KMS-11 (cell line): ENCODE measurements at regions not wholly inside any gene's neighbourhood (a gene's known extent, or its start where the extent isn't known, plus 50 kb on each side); places are given as distances from the start of the nearest gene placed in this dataset.

Experiments used
- H2AFZ ChIP-seq: fragments of 200-600 bp; sonication (generic); 2 replicates; pipeline ENCODE4 v1.6.1; 2016; ENCODE audit warnings: antibody characterized with exemption, mixed run types, low read depth
- H3K27ac ChIP-seq: fragments of 200-600 bp; sonication (generic); 2 replicates; pipeline ENCODE4 v1.6.1; 2016; ENCODE audit warnings: mild to moderate bottlenecking, mixed run types
- H3K27me3 ChIP-seq: fragments of 200-600 bp; sonication (generic); 2 replicates; pipeline ENCODE4 v1.6.1; 2017; ENCODE audit warnings: mild to moderate bottlenecking, low read depth, mixed run types, moderate library complexity; ENCODE audit not compliant: insufficient read depth
- H3K36me3 ChIP-seq: fragments of 200-600 bp; sonication (generic); 2 replicates; pipeline ENCODE4 v1.6.1; 2017; ENCODE audit warnings: mild to moderate bottlenecking, mixed run types; ENCODE audit not compliant: insufficient read depth
- H3K4me1 ChIP-seq: fragments of 200-600 bp; sonication (generic); 2 replicates; pipeline ENCODE4 v1.6.1; 2016; ENCODE audit warnings: mild to moderate bottlenecking, low read depth, mixed run types; ENCODE audit not compliant: poor library complexity, severe bottlenecking
- H3K4me2 ChIP-seq: fragments of 200-600 bp; sonication (generic); 2 replicates; pipeline ENCODE4 v1.7.0; 2016; ENCODE audit warnings: mild to moderate bottlenecking, mixed run types
- H3K4me3 ChIP-seq: fragments of 200-600 bp; sonication (generic); IDR thresholded peaks from 2 replicates; pipeline ENCODE4 v1.6.1; 2017; ENCODE audit warnings: low read depth, low read length, mixed read lengths; ENCODE audit not compliant: insufficient read depth
- H3K79me2 ChIP-seq: fragments of 200-600 bp; sonication (generic); 2 replicates; pipeline ENCODE4 v1.6.1; 2016; ENCODE audit warnings: low read depth, mixed run types; ENCODE audit not compliant: insufficient read depth
- H3K9ac ChIP-seq: fragments of 200-600 bp; sonication (generic); 2 replicates; pipeline ENCODE4 v1.6.1; 2016; ENCODE audit warnings: mild to moderate bottlenecking, mixed run types
- H4K20me1 ChIP-seq: fragments of 200-600 bp; sonication (generic); 2 replicates; pipeline ENCODE4 v1.6.1; 2016; ENCODE audit warnings: mild to moderate bottlenecking, mixed run types; ENCODE audit not compliant: insufficient read depth
- TF ChIP-seq, protein P1 (sequence below): fragments of 200-600 bp; sonication (generic); conservative IDR thresholded peaks from 2 replicates; pipeline ENCODE4 v1.6.1; 2017; ENCODE audit warnings: low read depth, mild to moderate bottlenecking, antibody characterized with exemption, low read length, moderate library complexity, mixed read lengths

DNA sequence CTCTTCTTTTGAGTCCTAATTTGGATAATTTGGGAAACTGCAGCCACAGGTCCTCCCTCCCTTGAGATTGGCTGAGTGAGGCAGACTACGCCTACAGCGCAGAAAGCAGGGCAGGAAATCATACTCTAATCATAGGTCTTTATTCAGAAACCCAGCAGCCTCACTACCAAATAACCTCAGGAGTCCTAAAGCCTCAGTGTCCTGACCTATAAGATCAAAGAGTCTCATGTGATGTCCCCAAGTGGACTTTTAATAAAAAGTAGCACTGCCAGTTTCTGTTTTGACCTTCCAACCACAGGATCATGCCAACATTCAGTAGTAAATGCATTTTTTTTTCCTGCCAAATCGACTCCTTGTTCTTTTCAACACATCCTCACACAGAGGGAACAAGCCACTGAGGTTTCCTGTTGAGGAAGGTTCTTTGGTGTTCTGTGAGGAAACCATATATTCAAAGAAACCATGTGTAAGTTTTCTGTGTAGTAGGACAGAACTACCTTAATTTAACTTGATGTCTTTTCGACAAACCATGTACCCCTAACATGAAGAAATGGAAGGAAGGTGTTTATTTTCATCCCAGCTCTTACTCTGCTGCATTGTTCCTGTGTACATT is 72.2 kb downstream of the VCPKMT start:
- H3K4me3 ChIP-seq, result no peak overlapping the region
- TF ChIP-seq, protein P1, sequence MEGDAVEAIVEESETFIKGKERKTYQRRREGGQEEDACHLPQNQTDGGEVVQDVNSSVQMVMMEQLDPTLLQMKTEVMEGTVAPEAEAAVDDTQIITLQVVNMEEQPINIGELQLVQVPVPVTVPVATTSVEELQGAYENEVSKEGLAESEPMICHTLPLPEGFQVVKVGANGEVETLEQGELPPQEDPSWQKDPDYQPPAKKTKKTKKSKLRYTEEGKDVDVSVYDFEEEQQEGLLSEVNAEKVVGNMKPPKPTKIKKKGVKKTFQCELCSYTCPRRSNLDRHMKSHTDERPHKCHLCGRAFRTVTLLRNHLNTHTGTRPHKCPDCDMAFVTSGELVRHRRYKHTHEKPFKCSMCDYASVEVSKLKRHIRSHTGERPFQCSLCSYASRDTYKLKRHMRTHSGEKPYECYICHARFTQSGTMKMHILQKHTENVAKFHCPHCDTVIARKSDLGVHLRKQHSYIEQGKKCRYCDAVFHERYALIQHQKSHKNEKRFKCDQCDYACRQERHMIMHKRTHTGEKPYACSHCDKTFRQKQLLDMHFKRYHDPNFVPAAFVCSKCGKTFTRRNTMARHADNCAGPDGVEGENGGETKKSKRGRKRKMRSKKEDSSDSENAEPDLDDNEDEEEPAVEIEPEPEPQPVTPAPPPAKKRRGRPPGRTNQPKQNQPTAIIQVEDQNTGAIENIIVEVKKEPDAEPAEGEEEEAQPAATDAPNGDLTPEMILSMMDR, result no peak
- peaks cover 37% of the 10 kb centered on the region for H3K4me1 ChIP-seq
- no peak overlapping the region for H3K27ac ChIP-seq
- no peak overlapping the region for H3K9ac ChIP-seq
- no peaks in the 10 kb centered on the region for H3K36me3 ChIP-seq
- H2AFZ ChIP-seq, result no peak overlapping the region
- H3K27me3 ChIP-seq, result no peaks in the 10 kb centered on the region
- H4K20me1 ChIP-seq, result no peaks in the 10 kb centered on the region
- H3K79me2 ChIP-seq, result no peaks in the 10 kb centered on the region
- H3K4me2 ChIP-seq, result no peak overlapping the region

DNA sequence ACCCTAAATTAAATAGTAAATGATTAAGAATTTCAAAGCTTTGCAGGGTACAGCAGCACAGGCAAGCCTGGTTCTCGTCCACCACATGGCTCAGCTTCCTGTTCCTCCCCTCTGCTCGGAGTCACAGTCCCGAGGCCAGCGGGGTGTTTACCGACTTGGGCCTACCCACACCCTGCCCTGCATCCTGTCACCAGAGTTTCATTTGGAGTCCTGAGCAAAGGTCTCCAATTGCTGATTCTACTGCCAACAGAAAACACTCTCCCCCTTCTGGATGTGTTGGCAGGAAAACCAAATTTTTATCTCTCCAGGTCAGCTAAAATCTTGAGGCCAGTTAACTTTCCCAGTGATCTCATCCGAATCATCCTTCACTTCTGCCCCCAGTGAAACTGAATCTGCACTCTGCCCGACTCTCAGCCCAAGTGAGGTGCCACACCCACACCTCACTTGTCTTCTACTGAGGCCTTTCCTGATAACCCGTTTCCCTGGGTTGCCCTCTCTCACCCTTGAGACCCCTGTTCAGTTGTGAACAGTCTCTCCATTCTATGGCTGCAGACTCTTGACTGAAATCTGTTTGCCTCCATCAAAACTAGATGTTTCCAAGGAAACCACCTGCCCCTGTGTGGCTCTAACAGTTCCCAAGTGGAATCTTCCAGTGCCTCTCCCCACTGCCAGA is 71.2 kb downstream of the VCPKMT start:
- Histone ChIP-seq H3K4me1 (peaks cover 28% of the 10 kb centered on the region), H3K27me3 (no peaks in the 10 kb centered on the region), H3K9ac (no peak overlapping the region), H4K20me1 (no peaks in the 10 kb centered on the region), H3K27ac (no peak overlapping the region), H3K4me3 (no peak overlapping the region), H3K36me3 (no peaks in the 10 kb centered on the region), H3K4me2 (no peak overlapping the region), H3K79me2 (no peaks in the 10 kb centered on the region), H2AFZ (no peak overlapping the region)
- TF ChIP-seq, protein P1, result no peak

DNA sequence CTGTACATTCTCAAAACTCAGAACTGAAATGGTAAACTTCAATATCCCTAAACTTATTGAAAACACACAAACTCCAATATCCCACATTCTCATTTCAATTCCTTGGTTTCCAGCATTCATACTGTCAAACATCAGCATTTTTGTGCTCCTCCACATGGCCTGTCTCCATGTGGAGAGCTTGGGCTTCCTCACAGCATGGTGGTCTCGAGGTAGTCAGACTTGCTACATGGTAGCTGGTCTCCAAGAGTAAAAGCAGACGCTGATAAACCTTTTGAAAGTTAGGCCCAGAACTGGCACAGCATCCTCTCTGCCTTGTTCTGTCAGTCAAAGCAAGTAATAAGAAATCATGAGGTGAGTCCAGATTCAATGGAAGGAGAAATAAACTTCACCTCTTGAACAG is 70.5 kb downstream of the VCPKMT start:
- H3K27ac ChIP-seq, result no peak overlapping the region
- TF ChIP-seq, protein P1, result no peak
- H3K36me3 ChIP-seq, result no peaks in the 10 kb centered on the region
- H3K4me1 ChIP-seq, result peaks cover 21% of the 10 kb centered on the region
- H3K4me3 ChIP-seq, result no peak overlapping the region
- no peak overlapping the region for H3K4me2 ChIP-seq
- H3K9ac ChIP-seq, result no peak overlapping the region
- H4K20me1 ChIP-seq, result no peaks in the 10 kb centered on the region
- H3K27me3 ChIP-seq, result no peaks in the 10 kb centered on the region
- H3K79me2 ChIP-seq, result no peaks in the 10 kb centered on the region
- no peak overlapping the region for H2AFZ ChIP-seq

DNA sequence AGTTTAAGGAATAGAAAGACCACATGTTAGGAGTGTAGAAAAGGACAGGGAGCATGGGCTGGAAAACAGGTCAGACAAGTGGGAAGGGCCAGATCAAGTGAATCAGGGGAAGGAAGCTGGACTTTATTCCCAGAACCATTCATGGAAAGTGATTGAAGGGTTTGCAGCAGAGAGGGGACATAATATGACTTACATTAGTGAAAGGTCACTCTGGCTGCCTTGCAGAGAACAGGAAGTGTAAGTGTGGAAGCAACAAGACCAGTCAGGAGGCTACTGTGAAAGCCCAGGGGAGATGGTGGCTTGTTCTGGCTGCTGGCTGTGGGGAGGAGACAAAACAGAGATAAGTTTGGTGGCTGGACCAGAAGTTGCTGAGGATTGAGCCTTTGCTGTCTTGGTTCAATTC is 69.1 kb downstream of the VCPKMT start:
- H2AFZ ChIP-seq, result no peak overlapping the region
- H3K36me3 ChIP-seq, result no peaks in the 10 kb centered on the region
- H3K9ac ChIP-seq, result no peak overlapping the region
- no peak overlapping the region for H3K4me2 ChIP-seq
- no peak overlapping the region for H3K27ac ChIP-seq
- no peaks in the 10 kb centered on the region for H4K20me1 ChIP-seq
- H3K79me2 ChIP-seq, result no peaks in the 10 kb centered on the region
- no peaks in the 10 kb centered on the region for H3K27me3 ChIP-seq
- no peak overlapping the region for H3K4me3 ChIP-seq
- peaks cover 17% of the 10 kb centered on the region for H3K4me1 ChIP-seq
- TF ChIP-seq, protein P1, result no peak
